PC-9 (cell line): ENCODE measurements at regions not wholly inside any gene's neighbourhood (a gene's known extent, or its start where the extent isn't known, plus 50 kb on each side); places are given as distances from the start of the nearest gene placed in this dataset.

Experiments used
- BruUV-seq: library from RNA; stranded (reverse); fragments of 400-500 nt; replicated peaks from 2 replicates; lab custom pipeline; 2021; lab: Mats Ljungman, UMichigan
- CTCF ChIA-PET: fragments of 300-600 bp; sonication (Branson Sonifier 250); formaldehyde crosslinking; loops from one replicate; lab custom pipeline; 2022; ENCODE audit warnings: antibody characterized with exemption; lab: Charles Lee
- POLR2A ChIA-PET: fragments of 300-600 bp; sonication (Branson Sonifier 250); formaldehyde crosslinking; loops from one replicate; lab custom pipeline; 2022; ENCODE audit warnings: antibody characterized with exemption; ENCODE audit not compliant: unreplicated experiment; lab: Charles Lee
- DNase-seq, 2 experiments: peaks; one replicate each; pipeline versions ENCODE4 v3.0.0 to v3.0.0-alpha.2; 2015 to 2022; ENCODE audit warnings: mixed read lengths in 1 of 2
- H2AFZ ChIP-seq: fragments of 200-600 bp; sonication (generic); 2 replicates; pipeline ENCODE4 v1.8.1; 2017; ENCODE audit warnings: antibody characterized with exemption
- H3F3A ChIP-seq: fragments of 200-600 bp; sonication (generic); 2 replicates; pipeline ENCODE4 v1.8.1; 2017; ENCODE audit warnings: antibody characterized with exemption, mild to moderate bottlenecking, low read depth; ENCODE audit not compliant: insufficient read depth
- H3K27ac ChIP-seq: fragments of 200-600 bp; sonication (generic); 2 replicates; pipeline ENCODE4 v1.6.1; 2016; ENCODE audit warnings: mixed run types
- H3K27me3 ChIP-seq: fragments of 200-600 bp; sonication (generic); 2 replicates; pipeline ENCODE4 v1.6.1; 2016; ENCODE audit warnings: low read depth, mixed run types; ENCODE audit not compliant: insufficient read depth
- H3K36me3 ChIP-seq: fragments of 200-600 bp; sonication (generic); 2 replicates; pipeline ENCODE4 v1.6.1; 2016; ENCODE audit warnings: low read depth, mixed run types
- H3K4me1 ChIP-seq: fragments of 200-600 bp; sonication (generic); replicated peaks from 2 replicates; pipeline ENCODE4 v1.6.1; 2016; ENCODE audit warnings: mixed run types; ENCODE audit not compliant: insufficient read depth
- H3K4me2 ChIP-seq: fragments of 200-600 bp; sonication (generic); 2 replicates; pipeline ENCODE4 v1.6.1; 2017; ENCODE audit warnings: mixed run types
- H3K4me3 ChIP-seq: fragments of 200-600 bp; sonication (generic); 2 replicates; pipeline ENCODE4 v1.6.1; 2016; ENCODE audit warnings: mixed run types
- H3K79me2 ChIP-seq: fragments of 200-600 bp; sonication (generic); 2 replicates; pipeline ENCODE4 v1.6.1; 2017; ENCODE audit warnings: low read depth, mixed run types
- H3K9me2 ChIP-seq: fragments of 200-600 bp; sonication (generic); 2 replicates; pipeline ENCODE4 v1.8.1; 2017; ENCODE audit warnings: mild to moderate bottlenecking; ENCODE audit not compliant: insufficient read depth
- H3K9me3 ChIP-seq: fragments of 200-600 bp; sonication (generic); 2 replicates; pipeline ENCODE4 v1.8.1; 2016; ENCODE audit warnings: low read depth; ENCODE audit not compliant: insufficient read depth
- H4K20me1 ChIP-seq: fragments of 200-600 bp; sonication (generic); 2 replicates; pipeline ENCODE4 v1.8.1; 2017; ENCODE audit not compliant: insufficient read depth
- CTCF ChIP-seq: fragments of 200-600 bp; sonication (generic); conservative IDR thresholded peaks from 2 replicates; pipeline ENCODE4 v1.6.1; 2017; ENCODE audit warnings: mixed run types, antibody characterized with exemption, mild to moderate bottlenecking, moderate library complexity
- EZH2 ChIP-seq: fragments of 200-600 bp; sonication (generic); IDR thresholded peaks from 2 replicates; pipeline ENCODE4 v1.8.0; 2017; ENCODE audit warnings: antibody characterized with exemption, low read depth
- intact Hi-C: fragments of 100-400 bp; cut with micrococcal nuclease; formaldehyde crosslinking; loops from one replicate; pipeline ENCODE4 v1.10.0; 2022; ENCODE audit not compliant: unreplicated experiment

GRCh38 chr3:88812576-88812975 lies 294.8 kb upstream of the EPHA3 start:
- H2AFZ ChIP-seq, result no peak overlapping the region
- no peaks in the 10 kb centered on the region for H3K27me3 ChIP-seq
- H3K4me3 ChIP-seq, result no peak overlapping the region
- H3K27ac ChIP-seq, result no peak overlapping the region
- no peaks in the 10 kb centered on the region for H3K4me1 ChIP-seq
- H3K9me2 ChIP-seq, result no peaks in the 10 kb centered on the region
- no peak for TF ChIP-seq EZH2
- no peak for TF ChIP-seq CTCF
- no peak for DNase-seq
- no peaks in the 10 kb centered on the region for H3K9me3 ChIP-seq
- intact Hi-C loops, result no loop called here
- H3K36me3 ChIP-seq, result no peaks in the 10 kb centered on the region
- POLR2A ChIA-PET, result no interaction called here
- no peak overlapping the region for H3K4me2 ChIP-seq
- CTCF ChIA-PET, result no interaction called here
- BruUV-seq, result no TSS peak
- H3K79me2 ChIP-seq, result no peaks in the 10 kb centered on the region
- H3F3A ChIP-seq, result no peaks in the 10 kb centered on the region
- no peaks in the 10 kb centered on the region for H4K20me1 ChIP-seq

- H2AFZ ChIP-seq, result no peak overlapping the region
Observed at GRCh38 chr3:88816445-88816844, 291.0 kb upstream of the EPHA3 start.

GRCh38 chr3:88824666-88825564 lies 282.5 kb upstream of the EPHA3 start:
- Histone ChIP-seq H3K79me2 (no peaks in the 10 kb centered on the region), H4K20me1 (no peaks in the 10 kb centered on the region), H3K4me1 (no peaks in the 10 kb centered on the region), H3K36me3 (no peaks in the 10 kb centered on the region), H3K4me2 (no peak overlapping the region), H3K9me3 (no peaks in the 10 kb centered on the region), H3F3A (no peaks in the 10 kb centered on the region), H3K4me3 (no peak overlapping the region), H2AFZ (no peak overlapping the region; the same call in 1 of the 2 replicates), H3K27me3 (no peaks in the 10 kb centered on the region), H3K27ac (no peak overlapping the region), H3K9me2 (no peaks in the 10 kb centered on the region)
- intact Hi-C loops, result no loop called here
- TF ChIP-seq EZH2, result no peak
- TF ChIP-seq CTCF, result no peak
- BruUV-seq, result no TSS peak
- ChIA-PET CTCF (no interaction called here), POLR2A (no interaction called here)
- no peak for DNase-seq

More at GRCh38 chr3:88816445-88816844, 291.0 kb upstream of the EPHA3 start:
- H3K27me3 ChIP-seq, result no peaks in the 10 kb centered on the region
- H4K20me1 ChIP-seq, result no peaks in the 10 kb centered on the region
- no peaks in the 10 kb centered on the region for H3K36me3 ChIP-seq
- TF ChIP-seq EZH2, result no peak
- no peak for TF ChIP-seq CTCF
- CTCF ChIA-PET, result no interaction called here
- H3K4me3 ChIP-seq, result no peak overlapping the region
- no peaks in the 10 kb centered on the region for H3K9me2 ChIP-seq
- H3K9me3 ChIP-seq, result no peaks in the 10 kb centered on the region
- H3F3A ChIP-seq, result no peaks in the 10 kb centered on the region
- H3K4me2 ChIP-seq, result no peak overlapping the region
- BruUV-seq, result no TSS peak
- intact Hi-C loops, result no loop called here
- H3K4me1 ChIP-seq, result no peaks in the 10 kb centered on the region
- H3K79me2 ChIP-seq, result no peaks in the 10 kb centered on the region
- no peak for DNase-seq
- POLR2A ChIA-PET, result no interaction called here
- no peak overlapping the region for H3K27ac ChIP-seq
